OCI-LY1 (cell line): ENCODE measurements at regions not wholly inside any gene's neighbourhood (a gene's known extent, or its start where the extent isn't known, plus 50 kb on each side); places are given as distances from the start of the nearest gene placed in this dataset.

Experiments used
- EZH2 ChIP-seq: fragments of 200-600 bp; sonication (generic), shearing (Covaris generic); IDR thresholded peaks from 2 replicates; pipeline ENCODE4 v1.8.0; 2017; ENCODE audit warnings: borderline replicate concordance, mixed run types, mild to moderate bottlenecking, antibody characterized with exemption, low read length, moderate library complexity, mixed read lengths
- TF ChIP-seq, protein P1 (sequence below): fragments of 200-600 bp; sonication (generic), shearing (Covaris generic); IDR thresholded peaks from 2 replicates; pipeline ENCODE4 v1.5.1; 2017; ENCODE audit warnings: mild to moderate bottlenecking, antibody characterized with exemption, low read length, moderate library complexity, mixed read lengths

DNA sequence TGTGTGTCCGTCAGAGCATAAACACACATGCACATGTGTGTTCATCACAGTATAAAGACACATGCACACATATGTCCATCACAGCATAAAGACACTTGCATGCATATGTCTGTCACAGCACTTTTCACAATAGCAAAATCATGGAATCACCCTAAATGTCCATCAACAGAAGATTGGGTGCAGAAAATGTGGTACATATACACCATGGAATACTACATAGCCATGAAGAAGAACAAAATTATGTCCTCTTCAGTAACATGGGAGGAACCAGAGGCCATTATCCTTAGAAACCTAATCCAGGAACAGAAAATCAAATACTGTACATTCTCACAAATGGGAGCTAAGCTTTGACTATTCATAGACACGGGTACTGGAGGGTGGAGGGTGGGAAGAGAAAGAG lies 732.2 kb downstream of the GALR1 start:
- TF ChIP-seq, protein P1, sequence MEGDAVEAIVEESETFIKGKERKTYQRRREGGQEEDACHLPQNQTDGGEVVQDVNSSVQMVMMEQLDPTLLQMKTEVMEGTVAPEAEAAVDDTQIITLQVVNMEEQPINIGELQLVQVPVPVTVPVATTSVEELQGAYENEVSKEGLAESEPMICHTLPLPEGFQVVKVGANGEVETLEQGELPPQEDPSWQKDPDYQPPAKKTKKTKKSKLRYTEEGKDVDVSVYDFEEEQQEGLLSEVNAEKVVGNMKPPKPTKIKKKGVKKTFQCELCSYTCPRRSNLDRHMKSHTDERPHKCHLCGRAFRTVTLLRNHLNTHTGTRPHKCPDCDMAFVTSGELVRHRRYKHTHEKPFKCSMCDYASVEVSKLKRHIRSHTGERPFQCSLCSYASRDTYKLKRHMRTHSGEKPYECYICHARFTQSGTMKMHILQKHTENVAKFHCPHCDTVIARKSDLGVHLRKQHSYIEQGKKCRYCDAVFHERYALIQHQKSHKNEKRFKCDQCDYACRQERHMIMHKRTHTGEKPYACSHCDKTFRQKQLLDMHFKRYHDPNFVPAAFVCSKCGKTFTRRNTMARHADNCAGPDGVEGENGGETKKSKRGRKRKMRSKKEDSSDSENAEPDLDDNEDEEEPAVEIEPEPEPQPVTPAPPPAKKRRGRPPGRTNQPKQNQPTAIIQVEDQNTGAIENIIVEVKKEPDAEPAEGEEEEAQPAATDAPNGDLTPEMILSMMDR = no peak
- TF ChIP-seq EZH2 = no peak
